Stimulated activated CD8-positive, alpha-beta memory T cell treated with anti-CD3 and anti-CD28 coated beads, Interleukin-4, amount 100 ng/mL, for 24 hours (primary cell): ENCODE measurements at regions not wholly inside any gene's neighbourhood (a gene's known extent, or its start where the extent isn't known, plus 50 kb on each side); places are given as distances from the start of the nearest gene placed in this dataset.
"Not testable (repeated sequence)": the region's sequence is repeated elsewhere in the genome, so short reads cannot be mapped to it uniquely, and the experiment has no call there.

ENCODE experiments used
- DNase-seq: peaks from one replicate; pipeline ENCODE4 v3.0.0-alpha.2; 2020; ENCODE audit warnings: low read depth

DNA sequence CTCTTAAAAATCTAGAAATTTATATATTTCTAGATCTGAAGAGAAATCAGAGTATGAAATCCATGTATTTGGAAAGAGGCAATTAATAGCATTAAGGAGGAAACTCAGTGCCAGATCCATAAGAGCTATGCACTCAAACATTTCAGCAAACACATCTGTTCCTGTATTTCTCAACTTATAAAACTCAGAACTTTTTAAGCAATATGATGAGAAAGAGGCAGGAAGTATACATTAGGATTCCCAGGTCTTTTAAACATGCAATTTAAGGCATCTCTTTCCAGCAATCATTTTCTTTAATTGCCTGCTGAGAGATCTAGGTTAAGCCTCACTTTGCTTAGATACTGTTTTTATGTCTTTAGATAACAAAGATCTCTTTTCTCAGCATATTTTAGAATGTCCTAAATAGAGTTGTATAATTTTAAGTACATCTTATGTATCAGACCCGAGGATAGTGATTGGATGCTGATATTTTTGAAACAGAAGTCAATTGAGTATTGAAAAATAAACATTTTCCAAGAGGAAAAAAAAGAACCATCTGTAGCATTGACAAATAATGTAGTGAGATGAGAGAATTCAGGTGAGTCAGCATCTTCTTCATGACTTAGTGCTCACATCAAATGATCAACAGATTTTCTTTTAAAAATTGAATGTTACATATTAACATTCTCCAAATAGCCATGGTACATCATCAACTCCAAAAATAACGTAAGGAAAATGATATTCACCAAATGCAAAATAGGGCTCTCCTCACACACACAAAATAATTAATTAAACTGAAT is 461.4 kb upstream of the NOX3 start:
- DNase-seq: no peak

- DNase-seq: no peak
Observed at GRCh38 chr6:155915651-155916050, 460.0 kb upstream of the NOX3 start.

DNA sequence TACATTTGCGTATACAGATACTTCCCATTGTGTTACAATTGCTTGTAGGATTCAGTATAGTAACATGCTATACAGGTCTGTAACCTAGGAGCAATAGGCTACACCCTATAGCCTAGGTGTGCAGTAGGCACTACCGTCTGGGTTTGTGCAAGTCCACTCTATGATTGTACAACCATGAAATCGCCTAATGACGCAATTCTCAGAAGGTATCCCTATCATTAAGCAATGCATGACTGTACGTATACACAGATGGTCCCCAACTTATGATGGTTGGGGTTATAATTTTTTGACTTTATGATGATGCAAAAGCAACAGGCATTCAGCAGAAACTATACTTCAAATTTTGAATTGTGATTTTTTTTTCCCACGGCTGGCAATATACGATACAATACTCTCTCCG is 458.2 kb upstream of the NOX3 start:
- no peak for DNase-seq

DNA sequence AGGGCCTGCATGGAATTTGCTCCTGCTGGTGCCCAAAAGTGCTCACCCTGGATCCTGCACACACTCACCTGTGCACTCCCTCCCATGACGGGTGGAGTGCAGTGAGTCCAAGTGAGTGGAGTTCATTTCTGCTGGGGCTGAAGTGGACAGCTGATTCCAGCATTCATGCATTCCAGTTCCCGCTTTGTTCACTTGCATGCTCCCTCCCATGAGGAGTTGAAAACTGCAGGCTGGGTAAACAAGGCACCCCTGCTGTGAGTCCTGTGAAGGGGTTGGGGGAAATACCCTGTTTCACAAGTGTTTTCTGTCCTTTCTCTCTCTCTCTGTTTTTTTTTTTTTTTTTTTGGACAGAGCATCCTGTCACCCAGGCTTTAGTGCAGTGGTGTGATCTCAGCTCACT is 454.1 kb upstream of the NOX3 start:
- no peak for DNase-seq

GRCh38 chr6:155895641-155896040 is 440.0 kb upstream of the NOX3 start:
- DNase-seq: no peak

DNA sequence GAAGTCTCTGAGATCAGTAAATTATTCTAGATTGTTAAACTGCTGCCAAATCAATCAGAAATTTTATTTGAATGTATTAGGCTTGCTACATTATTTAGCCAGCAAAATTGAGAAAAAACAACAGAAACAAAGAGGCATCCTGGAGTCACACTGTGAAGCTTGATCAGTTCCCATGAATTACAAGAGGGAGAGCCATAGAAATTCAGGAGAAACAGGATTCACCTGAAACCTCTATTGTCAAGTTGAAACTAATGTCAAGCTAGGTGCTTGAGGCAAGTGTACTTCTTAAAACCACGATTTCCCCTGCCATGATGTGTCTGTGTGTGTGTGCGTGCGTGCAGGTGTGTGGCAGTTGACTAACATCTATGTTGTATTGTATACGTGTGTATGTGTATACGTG is 439.1 kb upstream of the NOX3 start:
- no peak for DNase-seq

DNA sequence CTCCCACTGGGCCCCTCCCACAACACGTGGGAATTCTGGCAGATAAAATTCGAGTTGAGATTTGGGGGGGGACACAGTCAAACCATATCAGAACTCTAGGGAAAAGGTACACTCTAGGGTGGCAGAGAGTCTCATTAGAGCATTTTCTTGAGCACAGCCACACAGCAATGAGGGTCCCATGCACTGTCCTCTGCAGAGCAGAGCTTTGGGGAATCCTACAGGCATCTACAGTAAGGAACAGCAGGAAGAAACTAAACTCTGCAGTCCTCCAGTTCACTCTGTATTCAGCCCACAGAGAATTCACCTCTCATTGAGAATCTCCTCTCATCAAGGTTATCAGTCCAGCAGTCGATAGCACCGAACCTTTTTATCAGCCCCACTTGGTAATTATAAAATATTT is 438.6 kb upstream of the NOX3 start:
- DNase-seq: no peak

GRCh38 chr6:155890409-155890808 is 434.8 kb upstream of the NOX3 start:
- DNase-seq: no peak

- DNase-seq: no peak
Observed at GRCh38 chr6:155889410-155889809, 433.8 kb upstream of the NOX3 start.

GRCh38 chr6:155887421-155887820 is 431.8 kb upstream of the NOX3 start:
- no peak for DNase-seq

DNA sequence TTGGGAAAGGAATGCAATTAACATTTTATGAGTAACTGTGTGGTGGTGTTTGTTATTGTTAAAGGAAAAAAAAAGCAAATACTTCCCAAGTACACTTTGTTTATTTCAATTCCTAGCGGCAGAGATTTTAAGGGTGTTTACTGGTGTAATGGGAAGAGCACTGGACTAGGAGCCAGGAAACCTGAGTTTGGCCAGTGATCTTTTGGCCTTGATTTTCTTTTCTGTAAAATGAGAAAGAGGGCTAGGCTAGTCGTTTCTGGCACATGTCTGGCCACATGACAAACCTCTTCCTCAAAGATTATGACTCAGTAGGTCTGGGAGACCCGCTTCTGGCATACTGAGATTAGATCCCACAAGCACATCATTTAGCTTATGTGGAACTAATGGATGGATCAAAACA is 428.1 kb upstream of the NOX3 start:
- DNase-seq: no peak

DNA sequence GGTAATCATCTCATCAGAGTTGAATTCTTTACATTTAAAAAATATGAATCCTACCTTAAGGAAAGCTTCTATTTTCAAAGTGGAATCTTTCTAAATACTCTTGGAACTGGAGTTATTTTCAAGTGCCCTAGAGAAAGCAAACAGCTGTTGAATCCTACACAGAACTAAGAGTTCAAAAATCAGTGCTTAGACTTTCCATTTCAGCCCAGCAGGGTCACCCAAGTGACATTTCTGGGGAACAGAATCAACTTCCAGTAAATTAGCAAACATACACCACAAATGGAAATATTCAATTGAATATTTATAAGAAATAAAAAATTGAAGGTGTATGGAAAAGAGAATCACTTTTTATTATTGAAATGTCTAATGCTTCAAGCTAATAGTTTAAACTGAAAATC is 427.7 kb upstream of the NOX3 start:
- DNase-seq: no peak

- no peak for DNase-seq
Observed at GRCh38 chr6:155882527-155883333, 427.1 kb upstream of the NOX3 start.

GRCh38 chr6:155881826-155882526 is 426.3 kb upstream of the NOX3 start:
- DNase-seq: no peak

DNA sequence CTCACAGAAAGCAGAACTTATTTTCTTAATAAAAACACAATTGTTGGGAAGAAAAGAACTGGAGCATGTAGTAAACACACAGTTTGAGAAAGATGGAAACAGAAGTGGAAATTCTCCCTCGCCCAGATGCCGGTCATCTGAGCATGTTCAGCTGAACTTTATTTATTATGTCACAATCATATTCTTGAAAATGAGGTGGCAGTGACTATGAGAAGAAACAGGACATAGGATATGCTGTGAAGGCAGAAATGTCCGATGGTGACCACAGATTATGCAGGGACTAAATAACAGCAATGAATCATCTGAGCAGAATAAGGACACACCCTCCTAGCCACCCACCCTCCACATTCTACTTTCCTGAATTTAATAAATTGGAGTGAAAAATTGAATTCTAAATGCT is 425.3 kb upstream of the NOX3 start:
- DNase-seq: no peak

GRCh38 chr6:155872961-155873360 is 417.3 kb upstream of the NOX3 start:
- DNase-seq: no peak

GRCh38 chr6:155867682-155868081 is 412.0 kb upstream of the NOX3 start:
- DNase-seq: no peak

DNA sequence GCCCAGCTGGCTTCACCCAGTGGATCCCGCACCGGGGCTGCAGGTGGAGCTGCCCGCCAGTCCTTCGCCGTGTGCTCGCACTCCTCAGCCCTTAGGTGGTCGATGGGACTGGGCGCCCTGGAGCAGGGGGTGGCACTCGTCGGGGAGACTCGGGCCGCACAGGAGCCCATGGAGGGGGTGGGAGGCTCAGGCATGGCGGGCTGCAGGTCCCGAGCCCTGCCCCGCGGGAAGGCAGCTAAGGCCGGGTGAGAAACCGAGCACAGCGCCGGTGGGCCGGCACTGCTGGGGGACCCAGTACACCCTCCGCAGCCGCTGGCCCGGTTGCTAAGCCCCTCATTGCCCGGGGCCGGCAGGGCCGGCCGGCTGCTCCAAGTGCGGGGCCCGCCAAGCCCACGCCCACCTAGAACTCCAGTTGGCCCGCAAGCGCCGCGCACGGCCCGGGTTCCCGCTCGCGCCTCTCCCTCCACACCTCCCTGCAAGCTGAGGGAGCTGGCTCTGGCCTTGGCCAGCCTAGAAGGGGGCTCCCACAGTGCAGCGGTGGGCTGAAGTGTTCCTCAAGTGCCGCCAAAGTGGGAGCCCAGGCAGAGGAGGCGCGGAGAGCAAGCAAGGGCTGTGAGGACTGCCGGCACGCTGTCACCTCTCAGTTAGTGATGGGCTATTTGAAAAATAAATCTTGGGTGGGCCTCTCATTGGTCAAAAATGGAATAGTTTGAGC is 411.2 kb upstream of the NOX3 start:
- not testable (repeated sequence) for DNase-seq

- DNase-seq: no peak
Observed at GRCh38 chr6:155861821-155862220, 406.2 kb upstream of the NOX3 start.

- DNase-seq: not testable (repeated sequence)
Observed at GRCh38 chr6:155858906-155859305, 403.3 kb upstream of the NOX3 start.

GRCh38 chr6:155854787-155855186 is 399.1 kb upstream of the NOX3 start:
- no peak for DNase-seq

GRCh38 chr6:155853011-155853410 is 397.4 kb upstream of the NOX3 start:
- DNase-seq: no peak
